ENCODE measurements at regions not wholly inside any gene's neighbourhood (a gene's known extent, or its start where the extent isn't known, plus 50 kb on each side); places are given as distances from the start of the nearest gene placed in this dataset.

- TF ChIP-seq CTCF (conservative IDR thresholded peaks at IDR 0.05 in 1 of 2, IDR thresholded peaks at IDR 0.05 in 1 of 2; ENCODE audit: extremely low read depth in 1 of 2, insufficient read depth in 1 of 2, low read depth in 1 of 2, low read length in 2 of 2) = no peak
- TF ChIP-seq EZH2 (IDR thresholded peaks at IDR 0.05; ENCODE audit: borderline replicate concordance, low read length) = no peak
Measured at GRCh38 chr9:101858026-101858425, 119.6 kb upstream of the GRIN3A start.

Data from mammary epithelial cell (primary cell).